Heart left ventricle (tissue), 16 donors: ENCODE measurements at regions not wholly inside any gene's neighbourhood (a gene's known extent, or its start where the extent isn't known, plus 50 kb on each side); places are given as distances from the start of the nearest gene placed in this dataset.
A peak's percentile ranks its signal among the peaks of the same experiment; 100 is the strongest.
"Not testable (repeated sequence)": the region's sequence is repeated elsewhere in the genome, so short reads cannot be mapped to it uniquely, and the experiment has no call there.

Experiments used
- ATAC-seq, 4 donors: fragments of 200-7000 bp; cut with Tn5 transposase; one replicate each; pipeline ENCODE4 v1.9.1; 2020 to 2022; ENCODE audit warnings: moderate library complexity in 4 of 4, mild to moderate bottlenecking in 3 of 4, moderate number of reproducible peaks in 1 of 4
- DNase-seq, 5 donors: peaks; one replicate each; pipeline ENCODE4 v3.0.0-alpha.2; 2020
- H3K27ac ChIP-seq, 12 donors: fragments of 200-600 bp; sonication (generic) in 4 of 12; one replicate each; pipeline versions ENCODE4 v1.5.0 to v1.8.0; 2016 to 2022; ENCODE audit warnings: mild to moderate bottlenecking in 2 of 12
- H3K27me3 ChIP-seq, 9 donors: fragments of 200-600 bp; sonication (generic) in 2 of 9; one replicate each; pipeline versions ENCODE4 v1.5.1 to v1.8.0; 2016 to 2022; ENCODE audit warnings: mild to moderate bottlenecking in 3 of 9
- H3K36me3 ChIP-seq, 9 donors: fragments of 200-600 bp; sonication (generic) in 2 of 9; one replicate each; pipeline versions ENCODE4 v1.5.0 to v1.8.0; 2018 to 2022; ENCODE audit warnings: mild to moderate bottlenecking in 2 of 9
- H3K4me1 ChIP-seq, 12 donors: fragments of 200-600 bp; sonication (generic) in 4 of 12; one replicate each; pipeline versions ENCODE4 v1.5.0 to v1.8.0; 2016 to 2022; ENCODE audit warnings: mild to moderate bottlenecking in 3 of 12
- H3K4me3 ChIP-seq, 12 donors: fragments of 200-600 bp; sonication (generic) in 4 of 12; one replicate each; pipeline versions ENCODE4 v1.5.0 to v1.8.0; 2017 to 2022; ENCODE audit warnings: mild to moderate bottlenecking in 9 of 12, moderate library complexity in 4 of 12
- H3K9me3 ChIP-seq, 12 donors: fragments of 200-600 bp; sonication (generic) in 4 of 12; one replicate each; pipeline versions ENCODE4 v1.5.0 to v1.8.0; 2016 to 2022; ENCODE audit warnings: mild to moderate bottlenecking in 1 of 12
- WGBS, 4 donors: extraction: QIAGEN DNeasy Blood & Tissue Kit in 2 of 4; methylation state at CpG; one replicate each; pipeline versions ENCODE4 v1.1.5 to v1.1.7; 2013 to 2018; 5-methylcytosine and 5-hydroxymethylcytosine counted together
- intact Hi-C, 10 donors: fragments of 100-400 bp; cut with DNase I; formaldehyde crosslinking; loops; one replicate each; pipeline versions ENCODE4 v1.11.1 to v1.14.2; 2022
- TF ChIP-seq, protein P1 (sequence below), 12 donors: fragments of 200-600 bp; sonication (generic) in 4 of 12; IDR thresholded peaks; one replicate each; pipeline versions ENCODE4 v1.5.0 to v1.8.0; 2018 to 2022; ENCODE audit warnings: antibody characterized with exemption in 12 of 12, mild to moderate bottlenecking in 5 of 12
- donor health status: ischemic (EF 13 %, LVEDD 7.1; RV severe dilation, severe dysfunction).
- donor health status: healthy with polysubstance abuse.
- donor health status: DM: no; HTN: yes; CAD: no.
- donor health status: DM: no; HTN: no; CAD: no.
- donor health status: ischemic (EF 25% LVEDD 6.9; RV normal size, moderate dysfunction).
- donor health status: ischemic (EF 25% LVEDD 5.7; RV mildly dilated, moderate dysfunction).
- donor health status: healthy.
- donor health status: DM: yes; HTN: yes; CAD: no.
- donor health status: ischemic (EF 35%, LVEDD 5.7; RV mildly dilated, moderate dysfunction).
- donor health status: nonischemic (EF 11% LVEDD 7.7; RV severe dilation, severe dysfunction).
- donor health status: DM: yes; HTN: yes; CAD: no.
- donor health status: PGD.
- donor health status: ischemic (EF 29% LVEDD 5.4; RV normal size, mild dysfunction).
- donor health status: nonischemic (EF 23%, LVEDD 6.1; RV moderate dilation, normal function).

DNA sequence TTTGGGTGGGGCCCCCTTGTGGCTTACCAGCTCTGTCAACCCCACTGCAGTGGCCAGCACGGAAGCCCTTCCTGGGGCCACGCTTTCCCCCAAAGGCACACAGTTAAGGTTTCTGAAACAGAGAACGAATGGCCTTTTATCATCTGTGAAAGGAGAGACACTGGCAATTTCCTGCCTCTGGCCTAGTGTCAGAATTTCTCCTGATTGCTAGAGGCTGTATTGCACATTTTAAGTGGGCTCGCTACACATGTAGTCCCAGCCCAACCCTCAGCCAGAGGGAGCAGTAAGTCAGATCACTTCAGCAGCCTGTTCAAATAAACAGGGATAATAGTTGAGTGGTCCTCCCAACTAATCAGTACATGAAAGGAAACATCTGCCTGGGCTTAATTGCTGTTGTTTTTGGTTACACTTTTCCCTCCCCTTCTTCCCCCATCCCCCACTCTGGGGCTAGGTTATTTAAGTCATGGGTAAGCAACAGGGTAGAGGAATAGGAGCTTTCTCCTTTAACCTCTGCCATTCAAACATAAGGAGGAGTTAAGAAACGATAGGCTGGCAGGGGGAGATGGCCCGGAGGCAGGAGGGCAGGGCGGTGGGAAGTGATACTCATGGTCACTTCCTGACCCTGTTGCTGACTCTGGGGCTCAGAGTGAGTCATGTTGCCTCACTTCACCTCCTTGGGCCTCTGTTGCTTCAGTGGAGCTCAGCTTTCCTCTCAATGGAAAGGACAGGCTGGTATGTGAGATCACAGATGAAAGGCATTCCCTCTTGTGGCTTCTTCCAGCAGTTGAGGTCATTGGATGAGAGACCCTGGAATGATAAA lies 89.3 kb upstream of the IKBKE start:
- DNase-seq (peak in 2 of 5 donors; percentile 13 to 24), ATAC-seq (peak; percentile 14 to 88 (median 84))
- H3K9me3 ChIP-seq, H3K36me3 ChIP-seq, intact Hi-C loops, H3K27me3 ChIP-seq, H3K4me3 ChIP-seq, H3K4me1 ChIP-seq: not testable (repeated sequence)
- WGBS, 4 donors: 14 to 57% (median 31%) methylated on average over 1 of the region's 7 CpGs
- TF ChIP-seq, protein P1, sequence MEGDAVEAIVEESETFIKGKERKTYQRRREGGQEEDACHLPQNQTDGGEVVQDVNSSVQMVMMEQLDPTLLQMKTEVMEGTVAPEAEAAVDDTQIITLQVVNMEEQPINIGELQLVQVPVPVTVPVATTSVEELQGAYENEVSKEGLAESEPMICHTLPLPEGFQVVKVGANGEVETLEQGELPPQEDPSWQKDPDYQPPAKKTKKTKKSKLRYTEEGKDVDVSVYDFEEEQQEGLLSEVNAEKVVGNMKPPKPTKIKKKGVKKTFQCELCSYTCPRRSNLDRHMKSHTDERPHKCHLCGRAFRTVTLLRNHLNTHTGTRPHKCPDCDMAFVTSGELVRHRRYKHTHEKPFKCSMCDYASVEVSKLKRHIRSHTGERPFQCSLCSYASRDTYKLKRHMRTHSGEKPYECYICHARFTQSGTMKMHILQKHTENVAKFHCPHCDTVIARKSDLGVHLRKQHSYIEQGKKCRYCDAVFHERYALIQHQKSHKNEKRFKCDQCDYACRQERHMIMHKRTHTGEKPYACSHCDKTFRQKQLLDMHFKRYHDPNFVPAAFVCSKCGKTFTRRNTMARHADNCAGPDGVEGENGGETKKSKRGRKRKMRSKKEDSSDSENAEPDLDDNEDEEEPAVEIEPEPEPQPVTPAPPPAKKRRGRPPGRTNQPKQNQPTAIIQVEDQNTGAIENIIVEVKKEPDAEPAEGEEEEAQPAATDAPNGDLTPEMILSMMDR (IDR thresholded peaks at IDR 0.05): peak in 1 of 12 donors; percentile 20
- H3K27ac ChIP-seq: peak overlapping the region in 3 of 12 donors; percentile 37 to 91 (median 43)

DNA sequence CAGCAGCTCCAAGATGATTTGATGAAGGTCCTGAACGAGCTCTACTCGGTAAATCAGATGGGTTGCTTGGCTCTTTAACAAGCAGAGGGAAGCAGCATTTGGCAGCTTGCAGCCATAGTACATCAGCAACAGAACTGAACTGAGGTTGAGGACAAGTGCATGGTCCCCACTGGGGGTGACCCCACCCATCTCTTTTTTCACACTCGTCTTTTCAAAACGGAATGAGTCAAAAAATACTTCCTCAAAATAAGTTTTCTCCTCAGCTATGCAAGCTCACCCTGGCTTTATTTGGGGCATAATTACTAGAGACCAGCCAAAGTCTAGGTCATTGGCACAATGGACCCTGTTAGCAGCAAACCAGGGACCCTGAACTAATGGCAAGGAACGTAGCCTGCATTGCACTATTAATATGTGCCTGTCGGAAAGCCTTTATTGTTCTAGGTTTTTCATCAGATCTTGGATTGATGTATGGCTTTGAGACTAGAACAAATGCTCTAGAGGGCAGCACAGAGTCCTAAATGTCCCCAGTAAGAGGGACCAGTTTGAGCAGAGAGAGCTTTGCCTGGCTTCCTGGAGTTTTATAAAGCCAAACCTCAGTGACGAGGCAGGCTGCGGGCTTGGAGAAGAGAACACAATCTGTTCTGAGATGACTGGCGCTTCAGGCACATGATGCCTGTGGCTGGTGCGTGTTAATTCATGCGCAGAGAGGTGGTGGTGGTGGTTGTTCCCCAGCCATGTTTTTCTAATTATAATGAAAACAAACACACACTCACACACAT lies 86.1 kb upstream of the IKBKE start:
- H3K4me1 ChIP-seq, H3K27me3 ChIP-seq, H3K4me3 ChIP-seq, H3K36me3 ChIP-seq, H3K9me3 ChIP-seq, intact Hi-C loops: not testable (repeated sequence)
- ATAC-seq (peak; percentile 54 to 69 (median 57)), DNase-seq (peak in 3 of 5 donors; percentile 26 to 42 (median 27))
- H3K27ac ChIP-seq: peak overlapping the region in 1 of 12 donors; percentile 62
- 40 to 88% (median 46%) methylated on average over 2 to 4 of the region's 11 CpGs for WGBS, 4 donors
- TF ChIP-seq, protein P1 (IDR thresholded peaks at IDR 0.05): peak in 9 of 12 donors; percentile 10 to 48 (median 37)

DNA sequence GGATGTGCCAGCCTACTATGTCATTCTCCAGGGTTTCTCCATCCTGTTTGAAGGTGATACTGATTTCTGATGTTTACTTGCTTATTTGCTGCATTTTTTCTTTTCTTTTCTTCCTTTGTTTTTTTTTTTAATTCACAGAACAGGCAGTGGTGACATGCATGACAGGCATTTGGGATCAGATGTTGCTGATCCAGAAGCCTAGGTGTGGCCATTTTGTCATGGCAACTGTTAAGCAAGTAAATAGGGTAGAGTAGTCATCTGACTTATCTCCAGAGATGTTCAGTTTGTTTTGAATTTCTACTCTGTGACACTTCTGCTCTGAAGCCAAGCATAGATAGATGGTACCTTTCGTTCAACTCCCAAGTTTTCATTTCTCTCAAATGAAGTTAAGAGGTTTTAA lies 85.4 kb upstream of the IKBKE start:
- H3K4me1 ChIP-seq, intact Hi-C loops: not testable (repeated sequence)
- 50 to 87% (median 81%) methylated on average over 1 of the region's 1 CpG for WGBS, 4 donors

DNA sequence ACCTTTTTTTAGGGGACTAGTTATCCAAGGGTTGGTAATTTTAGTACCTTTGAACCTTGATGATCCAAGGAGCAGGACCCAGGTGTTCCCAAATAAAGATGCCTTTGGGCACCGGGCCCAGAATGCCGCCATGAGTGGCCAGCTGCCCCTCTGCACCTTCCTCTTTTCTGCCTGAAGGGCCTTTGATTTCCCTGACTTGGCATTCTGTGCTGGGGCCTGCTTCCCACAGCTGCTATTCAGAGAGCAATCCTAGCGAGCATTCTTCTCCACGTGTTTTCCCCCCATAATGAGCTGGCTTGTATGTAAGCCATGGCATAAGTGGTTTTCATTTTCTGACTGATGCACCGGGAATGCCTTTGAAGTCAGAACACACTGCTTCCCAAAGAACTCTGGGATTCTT lies 82.6 kb upstream of the IKBKE start:
- H3K36me3 ChIP-seq, H3K4me3 ChIP-seq, H3K27me3 ChIP-seq, H3K4me1 ChIP-seq, DNase-seq, H3K9me3 ChIP-seq, intact Hi-C loops, H3K27ac ChIP-seq: not testable (repeated sequence)
- no CpG with 5 or more reads among the region's 5 CpGs for WGBS, 4 donors
- ATAC-seq: peak in 3 of 4 donors; percentile 33 to 63 (median 58)

More for the DNA sequence above, 85.4 kb upstream of the IKBKE start:
- H3K27ac ChIP-seq, H3K27me3 ChIP-seq, ATAC-seq, DNase-seq, H3K4me3 ChIP-seq, H3K9me3 ChIP-seq, H3K36me3 ChIP-seq: not testable (repeated sequence)

DNA sequence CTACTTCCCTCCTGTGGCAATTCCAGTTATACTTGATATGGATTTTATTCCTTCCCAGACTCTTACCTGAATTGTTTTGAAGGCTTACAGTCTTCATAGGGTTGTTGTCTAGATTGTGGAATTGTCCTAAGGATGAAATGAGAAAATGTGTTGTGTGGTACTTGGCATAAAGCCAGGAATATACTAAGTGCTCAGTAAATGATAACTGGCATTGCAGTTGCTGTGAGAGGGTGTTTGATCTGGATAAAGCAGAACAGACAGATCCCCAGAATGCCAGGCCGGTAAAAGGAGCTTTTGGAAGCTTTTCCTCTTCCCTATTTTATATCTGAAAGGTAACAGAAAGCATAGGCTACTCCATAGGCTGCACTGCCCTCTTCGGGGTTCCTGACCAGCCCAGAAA lies 78.4 kb upstream of the IKBKE start:
- ATAC-seq, intact Hi-C loops, H3K27me3 ChIP-seq, H3K4me3 ChIP-seq, H3K9me3 ChIP-seq, H3K36me3 ChIP-seq, H3K4me1 ChIP-seq, DNase-seq, H3K27ac ChIP-seq: not testable (repeated sequence)
- 54 to 97% (median 85%) methylated on average over 1 to 2 of the region's 2 CpGs for WGBS, 4 donors

DNA sequence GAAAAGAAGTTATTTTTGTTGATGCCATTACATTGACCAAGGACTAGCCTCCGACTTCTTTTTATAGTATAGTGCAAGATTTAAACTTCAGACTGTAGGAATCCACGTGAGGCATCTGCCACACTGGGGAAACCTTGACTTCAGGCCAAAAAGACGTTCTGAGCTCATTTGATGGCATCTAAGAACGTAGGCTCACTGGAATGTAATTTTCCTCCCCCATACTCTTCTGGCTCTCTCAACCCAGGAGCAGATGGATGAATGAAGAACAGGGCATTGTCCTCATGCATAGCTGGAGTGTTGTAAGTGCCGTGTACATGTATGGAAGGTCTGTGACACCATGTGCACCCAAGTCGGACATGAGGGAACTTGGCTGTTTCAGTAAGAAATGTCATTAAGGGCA lies 72.8 kb upstream of the IKBKE start:
- H3K27ac ChIP-seq, DNase-seq, H3K36me3 ChIP-seq, H3K9me3 ChIP-seq, intact Hi-C loops, H3K4me1 ChIP-seq, H3K27me3 ChIP-seq, H3K4me3 ChIP-seq, ATAC-seq: not testable (repeated sequence)
- 69 to 100% (median 81%) methylated on average over 1 to 3 of the region's 6 CpGs; no CpG with 5 or more reads in 1 of the 4 donors for WGBS, 4 donors

DNA sequence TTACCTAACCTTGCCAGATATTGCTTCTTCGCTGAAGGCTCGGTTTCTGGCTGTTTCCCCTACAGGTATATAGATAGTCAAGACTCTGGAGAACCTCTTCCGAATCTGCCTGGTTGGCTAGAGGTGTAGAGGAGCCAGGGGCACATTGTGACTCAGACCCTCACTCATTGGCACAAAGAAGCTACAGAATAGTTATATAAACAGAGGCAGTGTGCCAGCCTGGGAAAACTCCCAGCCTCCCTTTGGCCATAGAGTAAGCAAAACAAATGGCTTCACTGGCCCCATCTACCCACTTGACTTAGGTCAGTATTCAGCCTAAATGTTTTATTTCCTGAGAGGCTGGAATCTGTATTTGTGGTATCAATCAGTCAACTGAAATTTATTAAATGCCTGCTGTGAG lies 72.0 kb upstream of the IKBKE start:
- ATAC-seq, H3K9me3 ChIP-seq, intact Hi-C loops, DNase-seq, H3K4me1 ChIP-seq, H3K4me3 ChIP-seq, H3K27me3 ChIP-seq, H3K36me3 ChIP-seq, H3K27ac ChIP-seq: not testable (repeated sequence)
- 89 to 100% (median 94%) methylated on average over 2 to 3 of the region's 3 CpGs for WGBS, 4 donors

DNA sequence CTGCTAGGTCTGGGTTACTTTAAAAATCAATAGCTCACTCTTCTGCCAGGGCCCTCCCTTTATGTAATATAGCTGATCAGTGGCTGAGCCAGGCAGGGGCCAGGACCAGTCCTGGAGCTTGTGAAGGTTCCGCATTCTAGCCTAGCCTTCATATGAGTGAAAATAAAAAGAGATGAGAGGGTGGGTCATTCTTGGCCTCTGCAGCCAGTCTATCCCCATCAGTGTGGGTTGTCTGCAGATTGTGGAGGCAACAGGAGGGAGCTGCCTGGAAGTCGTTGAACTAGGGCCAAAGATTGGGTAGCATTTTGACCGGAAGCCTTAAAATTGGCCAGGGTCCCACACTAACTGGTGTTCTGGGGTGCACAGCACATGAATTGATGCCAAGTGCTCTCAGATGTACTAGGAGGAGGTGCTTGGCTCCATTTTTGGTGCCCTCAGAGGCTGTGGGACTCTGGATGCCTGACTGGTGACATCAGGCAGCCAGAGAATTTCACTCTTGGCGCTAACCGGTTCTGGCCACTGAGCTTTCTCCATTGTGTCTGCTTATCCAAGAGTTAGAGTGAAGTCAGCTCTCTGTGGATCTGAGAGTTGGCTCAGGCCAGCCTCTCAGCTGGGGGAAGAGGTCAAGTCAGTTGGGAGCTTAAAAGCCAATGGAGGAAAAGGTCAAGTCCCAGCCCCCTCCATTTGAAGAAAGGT lies 66.5 kb upstream of the IKBKE start:
- H3K4me1 ChIP-seq, H3K27me3 ChIP-seq, H3K9me3 ChIP-seq, H3K4me3 ChIP-seq, intact Hi-C loops, H3K36me3 ChIP-seq: not testable (repeated sequence)
- H3K27ac ChIP-seq: peak overlapping the region in 3 of 12 donors; percentile 38 to 59 (median 59)
- 2 to 17% methylated on average over 2 of the region's 5 CpGs; no CpG with 5 or more reads in 2 of the 4 donors for WGBS, 4 donors
- ATAC-seq: peak; percentile 89 to 96 (median 94)
- peak in 2 of 5 donors; percentile 32 to 44 for DNase-seq
